ENCODE measurements at regions not wholly inside any gene's neighbourhood (a gene's known extent, or its start where the extent isn't known, plus 50 kb on each side); places are given as distances from the start of the nearest gene placed in this dataset.
"Not testable (repeated sequence)": the region's sequence is repeated elsewhere in the genome, so short reads cannot be mapped to it uniquely, and the experiment has no call there.

- no peak for DNase-seq
Measured at GRCh38 chrX:943035-943434, 269.4 kb downstream of the CRLF2 start.

GRCh38 chrX:940691-941090 is 271.8 kb downstream of the CRLF2 start:
- no peak for DNase-seq

- DNase-seq, result no peak
Measured at GRCh38 chrX:936979-937769, 275.3 kb downstream of the CRLF2 start.

GRCh38 chrX:933611-934010 is 278.8 kb downstream of the CRLF2 start:
- DNase-seq, result no peak

- DNase-seq, result no peak
Measured at GRCh38 chrX:928606-929005, 283.8 kb downstream of the CRLF2 start.

GRCh38 chrX:926991-927390 is 285.5 kb downstream of the CRLF2 start:
- DNase-seq, result no peak

- DNase-seq, result no peak
Measured at GRCh38 chrX:926070-926469, 286.4 kb downstream of the CRLF2 start.

GRCh38 chrX:925652-926061 is 286.8 kb downstream of the CRLF2 start:
- no peak for DNase-seq

- no peak for DNase-seq
Measured at GRCh38 chrX:925094-925493, 287.4 kb downstream of the CRLF2 start.

GRCh38 chrX:924017-924416 is 288.4 kb downstream of the CRLF2 start:
- DNase-seq, result no peak

- no peak for DNase-seq
Measured at GRCh38 chrX:920234-920799, 289.7 kb downstream of the SHOX start.

- no peak for DNase-seq
Measured at GRCh38 chrX:916230-916599, 285.6 kb downstream of the SHOX start.

- DNase-seq, result no peak
Measured at GRCh38 chrX:915427-916229, 285.0 kb downstream of the SHOX start.

GRCh38 chrX:914206-914605 is 283.6 kb downstream of the SHOX start:
- DNase-seq, result no peak

- DNase-seq, result no peak
Measured at GRCh38 chrX:912677-913076, 282.1 kb downstream of the SHOX start.

GRCh38 chrX:909068-909467 is 278.5 kb downstream of the SHOX start:
- DNase-seq, result not testable (repeated sequence)

- no peak for DNase-seq
Measured at GRCh38 chrX:906586-906985, 276.0 kb downstream of the SHOX start.

- no peak for DNase-seq
Measured at GRCh38 chrX:905848-906566, 275.4 kb downstream of the SHOX start.

- DNase-seq, result no peak
Measured at GRCh38 chrX:903116-903515, 272.5 kb downstream of the SHOX start.

GRCh38 chrX:896256-896655 is 265.7 kb downstream of the SHOX start:
- no peak for DNase-seq

- no peak for DNase-seq
Measured at GRCh38 chrX:889966-890651, 259.5 kb downstream of the SHOX start.

GRCh38 chrX:887724-888123 is 257.1 kb downstream of the SHOX start:
- DNase-seq, result not testable (repeated sequence)

- no peak for DNase-seq
Measured at GRCh38 chrX:883588-883987, 253.0 kb downstream of the SHOX start.
